ENCODE measurements at regions not wholly inside any gene's neighbourhood (a gene's known extent, or its start where the extent isn't known, plus 50 kb on each side); places are given as distances from the start of the nearest gene placed in this dataset.

GRCh38 chr1:234697741-234698140 lies 87.8 kb upstream of the IRF2BP2 start:
- DNase-seq (ENCODE audit: low read depth) = no peak
- in situ Hi-C loops (cut with HindIII; ENCODE audit: low pct_unique_long_range_greater_than_20kb, low sequenced_read_pairs) = loop anchor here (10.0 kb wide), 1 partner anchor 83 kb away; the partner anchor contains the start of gene IRF2BP2

- in situ Hi-C loops (cut with HindIII; ENCODE audit: low pct_unique_long_range_greater_than_20kb, low sequenced_read_pairs) = loop anchor here (10.0 kb wide), 1 partner anchor 82 kb away; the partner anchor contains the start of gene IRF2BP2
Observed at GRCh38 chr1:234697015-234697414, 87.0 kb upstream of the IRF2BP2 start.

GRCh38 chr1:234696148-234696576 lies 86.2 kb upstream of the IRF2BP2 start:
- no peak for DNase-seq (ENCODE audit: low read depth)

More at GRCh38 chr1:234697015-234697414, 87.0 kb upstream of the IRF2BP2 start:
- DNase-seq (ENCODE audit: low read depth) = no peak

GRCh38 chr1:234694661-234695060 lies 84.7 kb upstream of the IRF2BP2 start:
- no peak for DNase-seq (ENCODE audit: low read depth)
- in situ Hi-C loops (cut with HindIII; ENCODE audit: low pct_unique_long_range_greater_than_20kb, low sequenced_read_pairs) = loop anchor here (10.0 kb wide), 1 partner anchor 80 kb away; the partner anchor contains the start of gene IRF2BP2

More at GRCh38 chr1:234696148-234696576, 86.2 kb upstream of the IRF2BP2 start:
- in situ Hi-C loops (cut with HindIII; ENCODE audit: low pct_unique_long_range_greater_than_20kb, low sequenced_read_pairs) = loop anchor here (10.0 kb wide), 1 partner anchor 81 kb away; the partner anchor contains the start of gene IRF2BP2

GRCh38 chr1:234692966-234693580 lies 83.1 kb upstream of the IRF2BP2 start:
- in situ Hi-C loops (cut with HindIII; ENCODE audit: low pct_unique_long_range_greater_than_20kb, low sequenced_read_pairs) = loop anchor here (10.0 kb wide), 1 partner anchor 78 kb away; the partner anchor contains the start of gene IRF2BP2
- DNase-seq (ENCODE audit: low read depth) = no peak

GRCh38 chr1:234691567-234691966 lies 81.6 kb upstream of the IRF2BP2 start:
- DNase-seq (ENCODE audit: low read depth) = no peak
- in situ Hi-C loops (cut with HindIII; ENCODE audit: low pct_unique_long_range_greater_than_20kb, low sequenced_read_pairs) = loop anchor here (10.0 kb wide), 1 partner anchor 77 kb away; the partner anchor contains the start of gene IRF2BP2

GRCh38 chr1:234690872-234691271 lies 80.9 kb upstream of the IRF2BP2 start:
- in situ Hi-C loops (cut with HindIII; ENCODE audit: low pct_unique_long_range_greater_than_20kb, low sequenced_read_pairs) = loop anchor here (10.0 kb wide), 1 partner anchor 76 kb away; the partner anchor contains the start of gene IRF2BP2
- DNase-seq (ENCODE audit: low read depth) = no peak

GRCh38 chr1:234689236-234689635 lies 79.3 kb upstream of the IRF2BP2 start:
- DNase-seq (ENCODE audit: low read depth) = no peak
- in situ Hi-C loops (cut with HindIII; ENCODE audit: low pct_unique_long_range_greater_than_20kb, low sequenced_read_pairs) = no loop called here

- DNase-seq (ENCODE audit: low read depth) = no peak
- in situ Hi-C loops (cut with HindIII; ENCODE audit: low pct_unique_long_range_greater_than_20kb, low sequenced_read_pairs) = no loop called here
Observed at GRCh38 chr1:234687011-234687410, 77.0 kb upstream of the IRF2BP2 start.

- DNase-seq (ENCODE audit: low read depth) = no peak
- in situ Hi-C loops (cut with HindIII; ENCODE audit: low pct_unique_long_range_greater_than_20kb, low sequenced_read_pairs) = no loop called here
Observed at GRCh38 chr1:234686035-234686434, 76.1 kb upstream of the IRF2BP2 start.

- in situ Hi-C loops (cut with HindIII; ENCODE audit: low pct_unique_long_range_greater_than_20kb, low sequenced_read_pairs) = no loop called here
- no peak for DNase-seq (ENCODE audit: low read depth)
Observed at GRCh38 chr1:234684856-234685255, 74.9 kb upstream of the IRF2BP2 start.

GRCh38 chr1:234683861-234684632 lies 74.1 kb upstream of the IRF2BP2 start:
- DNase-seq (ENCODE audit: low read depth) = peak; percentile 28
- in situ Hi-C loops (cut with HindIII; ENCODE audit: low pct_unique_long_range_greater_than_20kb, low sequenced_read_pairs) = no loop called here

GRCh38 chr1:234683127-234683860 lies 73.3 kb upstream of the IRF2BP2 start:
- in situ Hi-C loops (cut with HindIII; ENCODE audit: low pct_unique_long_range_greater_than_20kb, low sequenced_read_pairs) = no loop called here
- DNase-seq (ENCODE audit: low read depth) = no peak

- in situ Hi-C loops (cut with HindIII; ENCODE audit: low pct_unique_long_range_greater_than_20kb, low sequenced_read_pairs) = no loop called here
- no peak for DNase-seq (ENCODE audit: low read depth)
Observed at GRCh38 chr1:234681990-234682389, 72.0 kb upstream of the IRF2BP2 start.

GRCh38 chr1:234681065-234681464 lies 71.1 kb upstream of the IRF2BP2 start:
- in situ Hi-C loops (cut with HindIII; ENCODE audit: low pct_unique_long_range_greater_than_20kb, low sequenced_read_pairs) = no loop called here
- no peak for DNase-seq (ENCODE audit: low read depth)

GRCh38 chr1:234680331-234680904 lies 70.4 kb upstream of the IRF2BP2 start:
- no peak for DNase-seq (ENCODE audit: low read depth)
- in situ Hi-C loops (cut with HindIII; ENCODE audit: low pct_unique_long_range_greater_than_20kb, low sequenced_read_pairs) = no loop called here

GRCh38 chr1:234676103-234676594 lies 66.2 kb upstream of the IRF2BP2 start:
- in situ Hi-C loops (cut with HindIII; ENCODE audit: low pct_unique_long_range_greater_than_20kb, low sequenced_read_pairs) = no loop called here
- peak; percentile 50 for DNase-seq (ENCODE audit: low read depth)

- DNase-seq (ENCODE audit: low read depth) = no peak
- in situ Hi-C loops (cut with HindIII; ENCODE audit: low pct_unique_long_range_greater_than_20kb, low sequenced_read_pairs) = no loop called here
Observed at GRCh38 chr1:234675572-234675971, 65.6 kb upstream of the IRF2BP2 start.

Data from Caki2 (cell line).